ENCODE measurements at regions not wholly inside any gene's neighbourhood (a gene's known extent, or its start where the extent isn't known, plus 50 kb on each side); places are given as distances from the start of the nearest gene placed in this dataset.

DNA sequence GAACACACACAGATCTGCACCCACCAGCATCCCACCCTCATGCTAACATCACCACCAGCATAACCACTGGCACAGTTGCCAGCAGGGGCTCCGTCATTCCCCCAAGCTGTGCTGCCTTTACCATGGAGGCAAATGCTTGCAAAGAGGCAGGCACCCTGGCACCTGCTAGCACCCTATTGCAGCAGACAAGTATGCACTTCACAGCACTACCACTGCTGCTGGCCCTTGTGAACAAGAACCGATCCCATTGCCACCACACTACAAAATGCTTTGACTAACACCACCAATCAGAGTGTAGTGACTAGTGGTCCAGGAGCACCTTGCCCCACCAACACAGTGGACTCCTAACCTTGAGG lies 862.2 kb upstream of the DPPA4 start:
- no peak overlapping the region for H3K4me3 Mint-ChIP-seq
- CTCF ChIA-PET, result no interaction called here
- no peaks in the 10 kb centered on the region for H3K4me1 Mint-ChIP-seq
- ATAC-seq (no peak), DNase-seq (ENCODE audit: low spot score) (no peak)
- POLR2A ChIA-PET, result no interaction called here
- H3K36me3 Mint-ChIP-seq, result peaks cover 15% of the 10 kb centered on the region
- peaks cover 21% of the 10 kb centered on the region for H3K9me3 Mint-ChIP-seq
- H3K27ac Mint-ChIP-seq, result no peak overlapping the region
- no peak for TF ChIP-seq EMX1 (CRISPR knock-in tag; IDR thresholded peaks at IDR 0.05)
- H3K27me3 Mint-ChIP-seq (ENCODE audit: low read depth), result peaks cover 3% of the 10 kb centered on the region; the same call in 1 of the 2 replicates

DNA sequence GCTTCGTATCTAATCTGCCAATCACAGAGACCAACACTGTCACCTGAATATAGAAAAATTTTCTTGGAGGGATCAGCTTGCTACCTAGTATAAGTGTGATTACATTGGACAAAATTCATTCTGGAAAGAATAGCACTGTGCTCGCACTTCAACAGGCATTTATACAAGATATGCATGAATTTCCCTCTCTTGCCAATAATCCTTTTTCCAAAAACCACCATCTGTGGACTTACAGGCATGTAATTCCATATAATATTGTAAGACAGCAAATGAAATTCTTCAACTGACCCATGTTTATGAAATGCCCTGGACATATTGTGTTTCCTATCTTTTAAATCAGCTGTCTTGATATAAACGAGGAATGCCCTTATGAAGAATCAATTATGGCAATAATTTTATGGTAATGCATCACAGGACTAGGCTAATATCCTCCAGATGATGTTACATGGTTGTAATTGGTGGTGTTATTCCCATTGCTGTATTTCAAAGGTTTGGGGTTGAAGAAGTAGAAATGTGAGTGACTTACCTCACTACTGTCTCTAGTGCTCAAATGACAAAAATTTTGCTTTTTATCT lies 861.4 kb upstream of the NECTIN3 start:
- Mint-ChIP-seq H3K27ac (no peak overlapping the region), H3K4me3 (no peak overlapping the region), H3K27me3 (ENCODE audit: low read depth) (no peaks in the 10 kb centered on the region), H3K4me1 (no peaks in the 10 kb centered on the region), H3K36me3 (no peaks in the 10 kb centered on the region), H3K9me3 (peaks cover 22% of the 10 kb centered on the region)
- ATAC-seq (no peak), DNase-seq (ENCODE audit: low spot score) (no peak)
- TF ChIP-seq ETV6 (CRISPR knock-in tag; IDR thresholded peaks at IDR 0.05) (no peak), SMAD3 (CRISPR knock-in tag; IDR thresholded peaks at IDR 0.05; ENCODE audit: borderline replicate concordance) (no peak), ZNF396 (CRISPR knock-in tag; IDR thresholded peaks at IDR 0.05; ENCODE audit: borderline replicate concordance) (no peak), TEAD4 (CRISPR knock-in tag; IDR thresholded peaks at IDR 0.05) (no peak)
- CTCF ChIA-PET, result no interaction called here
- POLR2A ChIA-PET, result no interaction called here

GRCh38 chr3:110226645-110227044 lies 845.0 kb upstream of the NECTIN3 start:
- ATAC-seq (no peak), DNase-seq (ENCODE audit: low spot score) (no peak)
- Mint-ChIP-seq H3K36me3 (no peaks in the 10 kb centered on the region), H3K4me1 (peaks cover 6% of the 10 kb centered on the region), H3K27ac (no peak overlapping the region), H3K4me3 (no peak overlapping the region), H3K27me3 (ENCODE audit: low read depth) (no peaks in the 10 kb centered on the region), H3K9me3 (no peaks in the 10 kb centered on the region)
- CTCF ChIA-PET, result no interaction called here
- POLR2A ChIA-PET, result no interaction called here
- peak; percentile 95 for TF ChIP-seq HMGA2 (CRISPR knock-in tag; IDR thresholded peaks at IDR 0.05)
- no peak for TF ChIP-seq ZMAT4 (CRISPR knock-in tag; IDR thresholded peaks at IDR 0.05)

DNA sequence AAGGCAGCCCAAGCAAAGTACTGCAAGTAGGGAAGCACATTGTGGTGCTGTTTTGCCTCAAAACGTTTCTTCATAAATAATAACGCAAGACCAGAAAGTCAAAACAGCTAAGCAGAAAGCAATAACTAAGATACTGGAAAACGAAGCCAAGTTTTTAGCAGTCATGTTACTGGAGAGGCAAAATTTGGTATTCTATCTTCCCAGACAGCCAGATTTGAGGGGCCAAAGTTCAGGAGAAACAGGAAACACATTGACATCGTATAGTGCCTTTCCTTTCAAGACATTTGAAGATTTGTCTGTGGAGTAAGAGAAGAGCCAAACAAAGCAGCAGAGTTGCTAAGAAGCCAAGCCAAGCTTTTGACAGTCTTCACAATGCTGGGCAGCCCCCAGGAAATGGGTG lies 843.6 kb upstream of the NECTIN3 start:
- Mint-ChIP-seq H3K27ac (no peak overlapping the region), H3K4me3 (no peak overlapping the region), H3K36me3 (no peaks in the 10 kb centered on the region), H3K9me3 (0 out of 2 replicates have a peak, but pooled peaks cover under 1% of the 10 kb centered on the region), H3K4me1 (peaks cover 6% of the 10 kb centered on the region), H3K27me3 (ENCODE audit: low read depth) (no peaks in the 10 kb centered on the region)
- CTCF ChIA-PET, result no interaction called here
- POLR2A ChIA-PET, result no interaction called here
- no peak for ATAC-seq
- DNase-seq (ENCODE audit: low spot score), result no peak
- TF ChIP-seq USF1 (CRISPR knock-in tag; IDR thresholded peaks at IDR 0.05) (no peak), NFYB (CRISPR knock-in tag; conservative IDR thresholded peaks at IDR 0.05; ENCODE audit: low read depth) (no peak), NR2C2 (CRISPR knock-in tag; IDR thresholded peaks at IDR 0.05) (no peak), ZNF219 (CRISPR knock-in tag; IDR thresholded peaks at IDR 0.05; ENCODE audit: borderline replicate concordance) (no peak)
- TF ChIP-seq, protein P1, sequence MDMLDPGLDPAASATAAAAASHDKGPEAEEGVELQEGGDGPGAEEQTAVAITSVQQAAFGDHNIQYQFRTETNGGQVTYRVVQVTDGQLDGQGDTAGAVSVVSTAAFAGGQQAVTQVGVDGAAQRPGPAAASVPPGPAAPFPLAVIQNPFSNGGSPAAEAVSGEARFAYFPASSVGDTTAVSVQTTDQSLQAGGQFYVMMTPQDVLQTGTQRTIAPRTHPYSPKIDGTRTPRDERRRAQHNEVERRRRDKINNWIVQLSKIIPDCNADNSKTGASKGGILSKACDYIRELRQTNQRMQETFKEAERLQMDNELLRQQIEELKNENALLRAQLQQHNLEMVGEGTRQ (CRISPR knock-in tag; IDR thresholded peaks at IDR 0.05), result no peak

GRCh38 chr3:110234831-110235230 lies 836.8 kb upstream of the NECTIN3 start:
- no peak overlapping the region for H3K27ac Mint-ChIP-seq
- no peak for DNase-seq (ENCODE audit: low spot score)
- no peak for TF ChIP-seq IRF1 (CRISPR knock-in tag; IDR thresholded peaks at IDR 0.05)
- no peak for TF ChIP-seq E2F4 (CRISPR knock-in tag; IDR thresholded peaks at IDR 0.05; ENCODE audit: borderline replicate concordance, low read depth)
- no peak for TF ChIP-seq ZNF425 (CRISPR knock-in tag; conservative IDR thresholded peaks at IDR 0.05)
- no peak for TF ChIP-seq KAT7 (CRISPR knock-in tag; IDR thresholded peaks at IDR 0.05; ENCODE audit: borderline replicate concordance)
- TF ChIP-seq JAZF1 (CRISPR knock-in tag; IDR thresholded peaks at IDR 0.05), result no peak
- TF ChIP-seq AR (CRISPR knock-in tag; IDR thresholded peaks at IDR 0.05), result no peak

More at GRCh38 chr3:110234831-110235230, 836.8 kb upstream of the NECTIN3 start:
- H3K36me3 Mint-ChIP-seq, result peaks cover 4% of the 10 kb centered on the region; the same call in 1 of the 2 replicates
- ATAC-seq, result no peak
- H3K27me3 Mint-ChIP-seq (ENCODE audit: low read depth), result no peaks in the 10 kb centered on the region
- peaks cover 13% of the 10 kb centered on the region for H3K9me3 Mint-ChIP-seq
- CTCF ChIA-PET, result no interaction called here
- H3K4me1 Mint-ChIP-seq, result peaks cover 32% of the 10 kb centered on the region
- POLR2A ChIA-PET, result no interaction called here
- no peak overlapping the region for H3K4me3 Mint-ChIP-seq

Data from WTC11 (cell line).